T-helper 1 cell treated with Interleukin-12 subunit alpha and Interleukin-12 subunit beta and Interleukin-4 antibody, amounts not matched to agents 30 μg/mL and 1 μg/mL, for 36 hours (primary cell): ENCODE measurements at regions not wholly inside any gene's neighbourhood (a gene's known extent, or its start where the extent isn't known, plus 50 kb on each side); places are given as distances from the start of the nearest gene placed in this dataset.
"Not testable (repeated sequence)": the region's sequence is repeated elsewhere in the genome, so short reads cannot be mapped to it uniquely, and the experiment has no call there.

ENCODE experiments used
- H3K27ac Mint-ChIP-seq: one replicate; pipeline ENCODE4 v1.8.0; 2021; ENCODE audit warnings: mild to moderate bottlenecking, mixed read lengths
- H3K27me3 Mint-ChIP-seq: one replicate; pipeline ENCODE4 v1.8.0; 2021; ENCODE audit warnings: low read depth, mixed read lengths
- H3K36me3 Mint-ChIP-seq: one replicate; pipeline ENCODE4 v1.8.0; 2021; ENCODE audit warnings: low read depth, mixed read lengths
- H3K4me1 Mint-ChIP-seq: one replicate; pipeline ENCODE4 v1.8.0; 2021; ENCODE audit warnings: low read depth, mixed read lengths
- H3K4me3 Mint-ChIP-seq: one replicate; pipeline ENCODE4 v1.8.0; 2021; ENCODE audit warnings: mild to moderate bottlenecking, moderate library complexity, mixed read lengths
- H3K9me3 Mint-ChIP-seq: one replicate; pipeline ENCODE4 v1.8.0; 2021; ENCODE audit warnings: mixed read lengths

- Mint-ChIP-seq H3K27me3 (no peaks in the 10 kb centered on the region), H3K27ac (no peak overlapping the region), H3K36me3 (no peaks in the 10 kb centered on the region), H3K9me3 (peaks cover 2% of the 10 kb centered on the region), H3K4me3 (no peak overlapping the region), H3K4me1 (no peaks in the 10 kb centered on the region)
These were observed 268.0 kb downstream of the MYCN start for GRCh38 chr2:16208241-16208797.

GRCh38 chr2:16207611-16208010 lies 267.3 kb downstream of the MYCN start:
- Mint-ChIP-seq H3K27ac (no peak overlapping the region), H3K36me3 (no peaks in the 10 kb centered on the region), H3K4me1 (no peaks in the 10 kb centered on the region), H3K4me3 (no peak overlapping the region), H3K27me3 (no peaks in the 10 kb centered on the region), H3K9me3 (peaks cover 2% of the 10 kb centered on the region)

GRCh38 chr2:16207151-16207550 lies 266.8 kb downstream of the MYCN start:
- Mint-ChIP-seq H3K27me3 (no peaks in the 10 kb centered on the region), H3K9me3 (peaks cover 2% of the 10 kb centered on the region), H3K27ac (no peak overlapping the region), H3K4me3 (no peak overlapping the region), H3K4me1 (no peaks in the 10 kb centered on the region), H3K36me3 (no peaks in the 10 kb centered on the region)

GRCh38 chr2:16206191-16206944 lies 266.0 kb downstream of the MYCN start:
- no peak overlapping the region for H3K4me3 Mint-ChIP-seq
- no peak overlapping the region for H3K27ac Mint-ChIP-seq
- H3K9me3 Mint-ChIP-seq, result peaks cover 2% of the 10 kb centered on the region
- no peaks in the 10 kb centered on the region for H3K4me1 Mint-ChIP-seq
- no peaks in the 10 kb centered on the region for H3K36me3 Mint-ChIP-seq
- H3K27me3 Mint-ChIP-seq, result no peaks in the 10 kb centered on the region

GRCh38 chr2:16205631-16206030 lies 265.3 kb downstream of the MYCN start:
- no peaks in the 10 kb centered on the region for H3K27me3 Mint-ChIP-seq
- H3K4me3 Mint-ChIP-seq, result no peak overlapping the region
- H3K36me3 Mint-ChIP-seq, result no peaks in the 10 kb centered on the region
- no peaks in the 10 kb centered on the region for H3K4me1 Mint-ChIP-seq
- H3K27ac Mint-ChIP-seq, result no peak overlapping the region
- H3K9me3 Mint-ChIP-seq, result peaks cover 2% of the 10 kb centered on the region

GRCh38 chr2:16204886-16205620 lies 264.7 kb downstream of the MYCN start:
- no peak overlapping the region for H3K4me3 Mint-ChIP-seq
- peaks cover 2% of the 10 kb centered on the region for H3K9me3 Mint-ChIP-seq
- H3K27ac Mint-ChIP-seq, result no peak overlapping the region
- H3K36me3 Mint-ChIP-seq, result no peaks in the 10 kb centered on the region
- H3K27me3 Mint-ChIP-seq, result no peaks in the 10 kb centered on the region
- H3K4me1 Mint-ChIP-seq, result no peaks in the 10 kb centered on the region

GRCh38 chr2:16204251-16204650 lies 263.9 kb downstream of the MYCN start:
- Mint-ChIP-seq H3K36me3 (no peaks in the 10 kb centered on the region), H3K4me3 (no peak overlapping the region), H3K4me1 (no peaks in the 10 kb centered on the region), H3K9me3 (peaks cover 2% of the 10 kb centered on the region), H3K27ac (no peak overlapping the region), H3K27me3 (no peaks in the 10 kb centered on the region)

GRCh38 chr2:16203691-16204090 lies 263.3 kb downstream of the MYCN start:
- Mint-ChIP-seq H3K36me3 (no peaks in the 10 kb centered on the region), H3K4me3 (no peak overlapping the region), H3K27me3 (no peaks in the 10 kb centered on the region), H3K9me3 (peaks cover 2% of the 10 kb centered on the region), H3K27ac (no peak overlapping the region), H3K4me1 (no peaks in the 10 kb centered on the region)

- H3K4me3 Mint-ChIP-seq, result no peak overlapping the region
- H3K36me3 Mint-ChIP-seq, result no peaks in the 10 kb centered on the region
- H3K9me3 Mint-ChIP-seq, result no peaks in the 10 kb centered on the region
- no peak overlapping the region for H3K27ac Mint-ChIP-seq
- no peaks in the 10 kb centered on the region for H3K27me3 Mint-ChIP-seq
- no peaks in the 10 kb centered on the region for H3K4me1 Mint-ChIP-seq
These were observed 262.7 kb downstream of the MYCN start for GRCh38 chr2:16203069-16203468.

GRCh38 chr2:16202266-16203020 lies 262.1 kb downstream of the MYCN start:
- no peak overlapping the region for H3K4me3 Mint-ChIP-seq
- no peaks in the 10 kb centered on the region for H3K36me3 Mint-ChIP-seq
- H3K4me1 Mint-ChIP-seq, result no peaks in the 10 kb centered on the region
- no peaks in the 10 kb centered on the region for H3K9me3 Mint-ChIP-seq
- H3K27ac Mint-ChIP-seq, result no peak overlapping the region
- no peaks in the 10 kb centered on the region for H3K27me3 Mint-ChIP-seq

GRCh38 chr2:16201848-16202247 lies 261.5 kb downstream of the MYCN start:
- H3K4me1 Mint-ChIP-seq, result no peaks in the 10 kb centered on the region
- no peak overlapping the region for H3K27ac Mint-ChIP-seq
- no peaks in the 10 kb centered on the region for H3K27me3 Mint-ChIP-seq
- no peak overlapping the region for H3K4me3 Mint-ChIP-seq
- H3K36me3 Mint-ChIP-seq, result no peaks in the 10 kb centered on the region
- no peaks in the 10 kb centered on the region for H3K9me3 Mint-ChIP-seq

GRCh38 chr2:16200554-16201193 lies 260.3 kb downstream of the MYCN start:
- H3K9me3 Mint-ChIP-seq, result no peaks in the 10 kb centered on the region
- H3K27me3 Mint-ChIP-seq, result no peaks in the 10 kb centered on the region
- H3K4me1 Mint-ChIP-seq, result no peaks in the 10 kb centered on the region
- H3K4me3 Mint-ChIP-seq, result no peak overlapping the region
- H3K27ac Mint-ChIP-seq, result no peak overlapping the region
- H3K36me3 Mint-ChIP-seq, result no peaks in the 10 kb centered on the region

- no peak overlapping the region for H3K4me3 Mint-ChIP-seq
- H3K36me3 Mint-ChIP-seq, result no peaks in the 10 kb centered on the region
- H3K9me3 Mint-ChIP-seq, result no peaks in the 10 kb centered on the region
- H3K27me3 Mint-ChIP-seq, result no peaks in the 10 kb centered on the region
- H3K27ac Mint-ChIP-seq, result no peak overlapping the region
- H3K4me1 Mint-ChIP-seq, result no peaks in the 10 kb centered on the region
These were observed 259.7 kb downstream of the MYCN start for GRCh38 chr2:16199882-16200553.

GRCh38 chr2:16199241-16199640 lies 258.9 kb downstream of the MYCN start:
- H3K4me1 Mint-ChIP-seq, H3K4me3 Mint-ChIP-seq, H3K27ac Mint-ChIP-seq, H3K9me3 Mint-ChIP-seq, H3K27me3 Mint-ChIP-seq, H3K36me3 Mint-ChIP-seq: not testable (repeated sequence)
